ENCODE measurements at regions not wholly inside any gene's neighbourhood (a gene's known extent, or its start where the extent isn't known, plus 50 kb on each side); places are given as distances from the start of the nearest gene placed in this dataset.

GRCh38 chr5:9721161-9721560 is 91.0 kb upstream of the TAS2R1 start:
- FAIRE-seq (no peak), DNase-seq (ENCODE audit: low read depth in 1 of 2, low spot score in 2 of 2) (no peak)
- Histone ChIP-seq H4K5ac (ENCODE audit: insufficient read length, low read depth, low read length) (no peak overlapping the region), H3K4me1 (replicated peaks in 1 of 4; ENCODE audit: control insufficient read depth in 3 of 4, insufficient read depth in 4 of 4, low read length in 3 of 4) (no peaks in the 10 kb centered on the region), H3K27ac (ENCODE audit: low read depth, low read length) (no peak overlapping the region), H2BK12ac (ENCODE audit: low read depth, low read length) (no peak overlapping the region), H2BK120ac (replicated peaks; ENCODE audit: low read depth, low read length) (no peak overlapping the region), H3K9ac (replicated peaks in 1 of 4; ENCODE audit: extremely low read depth in 1 of 4, low read depth in 3 of 4, low read length in 3 of 4) (no peak overlapping the region), H3K79me1 (ENCODE audit: low read depth, low read length) (no peaks in the 10 kb centered on the region), H3K23ac (ENCODE audit: insufficient read length) (no peak overlapping the region), H4K8ac (ENCODE audit: extremely low read depth, insufficient read depth, low read length) (no peak overlapping the region), H3K27me3 (replicated peaks in 1 of 4; ENCODE audit: control insufficient read depth in 3 of 4, extremely low read depth in 1 of 4, insufficient read depth in 3 of 4, low read length in 3 of 4) (no peaks in the 10 kb centered on the region), H3K23me2 (ENCODE audit: low read depth, low read length) (no peaks in the 10 kb centered on the region), H3K36me3 (ENCODE audit: control insufficient read depth in 2 of 4, insufficient read depth in 4 of 4, low read length in 3 of 4) (no peaks in the 10 kb centered on the region), H3K56ac (replicated peaks; ENCODE audit: insufficient read length, low read depth, low read length) (no peak overlapping the region), H3K9me3 (ENCODE audit: insufficient read depth in 2 of 2, low read depth in 1 of 2, low read length in 1 of 2) (peaks cover 0 to 7% of the 10 kb centered on the region in 2 experiments; a peak in 1 of 4 replicates), H3K4me2 (ENCODE audit: insufficient read depth in 1 of 2, low read depth in 2 of 2, low read length in 2 of 2) (no peak overlapping the region), H2BK5ac (ENCODE audit: low read depth, low read length) (no peak overlapping the region), H3K4ac (replicated peaks; ENCODE audit: insufficient read length, low read depth, low read length) (no peak overlapping the region), H2BK20ac (ENCODE audit: low read length) (no peak overlapping the region), H3K14ac (ENCODE audit: insufficient read length) (no peak overlapping the region), H3K4me3 (ENCODE audit: extremely low read depth in 1 of 4, insufficient read depth in 2 of 4, low read depth in 3 of 4, low read length in 4 of 4) (no peak overlapping the region), H2AK5ac (ENCODE audit: low read depth, low read length) (no peak overlapping the region), H3K79me2 (ENCODE audit: control insufficient read depth in 1 of 2, insufficient read depth in 2 of 2, low read length in 2 of 2) (no peaks in the 10 kb centered on the region), H4K91ac (replicated peaks; ENCODE audit: insufficient read length, low read length) (no peak overlapping the region), H4K20me1 (replicated peaks in 1 of 2; ENCODE audit: control insufficient read depth in 1 of 2, insufficient read depth in 2 of 2, low read length in 2 of 2) (no peaks in the 10 kb centered on the region), H2AFZ (ENCODE audit: low read length) (no peak overlapping the region), H2BK15ac (ENCODE audit: low read length) (no peak overlapping the region), H3K18ac (ENCODE audit: extremely low read depth, low read length) (no peak overlapping the region)
- ChIA-PET CTCF (ENCODE audit: partially characterized antibody) (interaction anchor here (0.6 to 1.8 kb wide), 2 partner anchors 13 to 1792 kb away, joined by 3 to 4 read pairs; no protein-coding TSS in a partner anchor), POLR2A (ENCODE audit: partially characterized antibody) (no interaction called here)
- 92% methylated on average over 2 of the region's 2 CpGs; no CpG with 5 or more reads in 1 of the 2 experiments for WGBS, 2 experiments (ENCODE audit: extremely low coverage in 1 of 2, insufficient coverage in 1 of 2, insufficient read length in 1 of 2, insufficient replicate concordance in 2 of 2, low coverage in 1 of 2, low lambda C conversion rate in 2 of 2, missing lambda C conversion rate in 1 of 2)
- no peak for TF ChIP-seq GTF2F1 (IDR thresholded peaks at IDR 0.05; ENCODE audit: borderline replicate concordance, low read depth, low read length)
- TF ChIP-seq EGR1 (IDR thresholded peaks at IDR 0.05; ENCODE audit: borderline replicate concordance, low read depth, low read length), result no peak
- no peak for TF ChIP-seq POU5F1 (IDR thresholded peaks at IDR 0.05; ENCODE audit: low read depth, low read length)
- TF ChIP-seq SIN3A (conservative IDR thresholded peaks at IDR 0.05 in 1 of 2, IDR thresholded peaks at IDR 0.05 in 1 of 2; ENCODE audit: low read depth in 1 of 2, low read length in 2 of 2), result no peak
- no peak for TF ChIP-seq RFX5 (IDR thresholded peaks at IDR 0.05; ENCODE audit: borderline replicate concordance, low read depth, low read length)
- TF ChIP-seq HDAC2 (IDR thresholded peaks at IDR 0.05; ENCODE audit: borderline replicate concordance in 1 of 2, low read depth in 2 of 2, low read length in 2 of 2), result no peak
- no peak for TF ChIP-seq GABPA (IDR thresholded peaks at IDR 0.05; ENCODE audit: borderline replicate concordance, insufficient read depth, low read length)
- TF ChIP-seq RAD21 (IDR thresholded peaks at IDR 0.05 in 1 of 2, conservative IDR thresholded peaks at IDR 0.05 in 1 of 2; ENCODE audit: low read depth in 2 of 2, low read length in 2 of 2), result no peak
- no peak for TF ChIP-seq SP2 (IDR thresholded peaks at IDR 0.05; ENCODE audit: low read length)
- no peak for TF ChIP-seq SIRT6 (IDR thresholded peaks at IDR 0.05; ENCODE audit: low read length)
- no peak for TF ChIP-seq KDM5A (IDR thresholded peaks at IDR 0.05; ENCODE audit: low read length)
- no peak for TF ChIP-seq NRF1 (IDR thresholded peaks at IDR 0.05; ENCODE audit: low read depth, low read length)
- no peak for TF ChIP-seq ATF2 (IDR thresholded peaks at IDR 0.05; ENCODE audit: low read length)
